ENCODE measurements at regions not wholly inside any gene's neighbourhood (a gene's known extent, or its start where the extent isn't known, plus 50 kb on each side); places are given as distances from the start of the nearest gene placed in this dataset.

- ChIA-PET CTCF (no interaction called here), POLR2A (no interaction called here)
Observed at GRCh38 chr11:80855426-80855825, 1414.6 kb upstream of the TENM4 start.

GRCh38 chr11:80849253-80849652 lies 1408.4 kb upstream of the TENM4 start:
- ChIA-PET POLR2A (no interaction called here), CTCF (no interaction called here)

GRCh38 chr11:80846979-80847378 lies 1406.1 kb upstream of the TENM4 start:
- CTCF ChIA-PET = no interaction called here
- POLR2A ChIA-PET = interaction anchor here (0.6 kb wide), 1 partner anchor 27 kb away, joined by 5 read pairs; no protein-coding TSS in a partner anchor

- CTCF ChIA-PET = no interaction called here
- POLR2A ChIA-PET = interaction anchor here (0.6 kb wide), 1 partner anchor 28 kb away, joined by 5 read pairs; no protein-coding TSS in a partner anchor
Observed at GRCh38 chr11:80846442-80846841, 1405.6 kb upstream of the TENM4 start.

GRCh38 chr11:80844110-80844819 lies 1403.4 kb upstream of the TENM4 start:
- ChIA-PET POLR2A (no interaction called here), CTCF (no interaction called here)

- CTCF ChIA-PET = no interaction called here
Observed at GRCh38 chr11:80843266-80843974, 1402.6 kb upstream of the TENM4 start.

GRCh38 chr11:80842246-80842645 lies 1401.4 kb upstream of the TENM4 start:
- POLR2A ChIA-PET = no interaction called here
- CTCF ChIA-PET = no interaction called here

More at GRCh38 chr11:80843266-80843974, 1402.6 kb upstream of the TENM4 start:
- POLR2A ChIA-PET = no interaction called here

- ChIA-PET CTCF (no interaction called here), POLR2A (no interaction called here)
Observed at GRCh38 chr11:80841675-80842074, 1400.8 kb upstream of the TENM4 start.

GRCh38 chr11:80838153-80838552 lies 1397.3 kb upstream of the TENM4 start:
- POLR2A ChIA-PET = no interaction called here
- CTCF ChIA-PET = no interaction called here

- POLR2A ChIA-PET = no interaction called here
- CTCF ChIA-PET = no interaction called here
Observed at GRCh38 chr11:80837051-80837450, 1396.2 kb upstream of the TENM4 start.

GRCh38 chr11:80831374-80831773 lies 1390.5 kb upstream of the TENM4 start:
- ChIA-PET POLR2A (no interaction called here), CTCF (no interaction called here)

GRCh38 chr11:80827781-80828180 lies 1387.0 kb upstream of the TENM4 start:
- ChIA-PET CTCF (no interaction called here), POLR2A (no interaction called here)

- POLR2A ChIA-PET = no interaction called here
- CTCF ChIA-PET = no interaction called here
Observed at GRCh38 chr11:80826808-80827207, 1386.0 kb upstream of the TENM4 start.

GRCh38 chr11:80822308-80822707 lies 1381.5 kb upstream of the TENM4 start:
- CTCF ChIA-PET = no interaction called here
- POLR2A ChIA-PET = no interaction called here

- CTCF ChIA-PET = no interaction called here
- POLR2A ChIA-PET = no interaction called here
Observed at GRCh38 chr11:80819271-80819670, 1378.4 kb upstream of the TENM4 start.

GRCh38 chr11:80816966-80817365 lies 1376.1 kb upstream of the TENM4 start:
- ChIA-PET POLR2A (no interaction called here), CTCF (no interaction called here)

- CTCF ChIA-PET = no interaction called here
- POLR2A ChIA-PET = no interaction called here
Observed at GRCh38 chr11:80816454-80816847, 1375.6 kb upstream of the TENM4 start.

GRCh38 chr11:80815752-80816453 lies 1375.1 kb upstream of the TENM4 start:
- ChIA-PET POLR2A (no interaction called here), CTCF (no interaction called here)

- ChIA-PET CTCF (no interaction called here), POLR2A (no interaction called here)
Observed at GRCh38 chr11:80814813-80815212, 1374.0 kb upstream of the TENM4 start.

GRCh38 chr11:80810695-80811094 lies 1369.9 kb upstream of the TENM4 start:
- ChIA-PET POLR2A (no interaction called here), CTCF (no interaction called here)

GRCh38 chr11:80798174-80798573 lies 1357.3 kb upstream of the TENM4 start:
- POLR2A ChIA-PET = no interaction called here
- CTCF ChIA-PET = no interaction called here
